ENCODE measurements at regions not wholly inside any gene's neighbourhood (a gene's known extent, or its start where the extent isn't known, plus 50 kb on each side); places are given as distances from the start of the nearest gene placed in this dataset.

- Histone ChIP-seq H3K9ac (ENCODE audit: low read depth, low read length) (no peak overlapping the region), H3K36me3 (ENCODE audit: insufficient read depth, low read length) (no peaks in the 10 kb centered on the region), H3K27me3 (ENCODE audit: insufficient read depth, low read length) (no peaks in the 10 kb centered on the region), H3K9me3 (ENCODE audit: insufficient read depth, low read depth, low read length) (no peaks in the 10 kb centered on the region), H3K27ac (ENCODE audit: low read depth, low read length) (no peak overlapping the region), H3K4me3 (ENCODE audit: low read length) (no peak overlapping the region), H3K4me1 (ENCODE audit: insufficient read depth, low read length) (peaks cover 8% of the 10 kb centered on the region; the same call in 1 of the 2 replicates)
These were observed 445.9 kb upstream of the JARID2 start for GRCh38 chr6:14799928-14800327.

- Histone ChIP-seq H3K27me3 (ENCODE audit: insufficient read depth, low read length) (no peaks in the 10 kb centered on the region), H3K27ac (ENCODE audit: low read depth, low read length) (no peak overlapping the region), H3K4me3 (ENCODE audit: low read length) (no peak overlapping the region), H3K36me3 (ENCODE audit: insufficient read depth, low read length) (no peaks in the 10 kb centered on the region), H3K9ac (ENCODE audit: low read depth, low read length) (no peak overlapping the region), H3K4me1 (ENCODE audit: insufficient read depth, low read length) (peaks cover 8% of the 10 kb centered on the region; the same call in 1 of the 2 replicates), H3K9me3 (ENCODE audit: insufficient read depth, low read depth, low read length) (0 out of 2 replicates have a peak, but pooled peaks cover under 1% of the 10 kb centered on the region)
- WGBS = 89% methylated on average over 9 of the region's 9 CpGs
These were observed 443.2 kb upstream of the JARID2 start for GRCh38 chr6:14802514-14803160.

- H3K4me3 ChIP-seq (ENCODE audit: low read length) = no peak overlapping the region
- 89% methylated on average over 18 of the region's 18 CpGs for WGBS
- H3K27ac ChIP-seq (ENCODE audit: low read depth, low read length) = no peak overlapping the region
- no peak overlapping the region for H3K9ac ChIP-seq (ENCODE audit: low read depth, low read length)
- H3K36me3 ChIP-seq (ENCODE audit: insufficient read depth, low read length) = no peaks in the 10 kb centered on the region
- no peaks in the 10 kb centered on the region for H3K27me3 ChIP-seq (ENCODE audit: insufficient read depth, low read length)
- no peaks in the 10 kb centered on the region; the same call in 1 of the 2 replicates for H3K4me1 ChIP-seq (ENCODE audit: insufficient read depth, low read length)
- H3K9me3 ChIP-seq (ENCODE audit: insufficient read depth, low read depth, low read length) = 0 out of 2 replicates have a peak, but pooled peaks cover 10% of the 10 kb centered on the region
These were observed 441.7 kb upstream of the JARID2 start for GRCh38 chr6:14804001-14804784.

- Histone ChIP-seq H3K27ac (ENCODE audit: low read depth, low read length) (no peak overlapping the region), H3K4me3 (ENCODE audit: low read length) (no peak overlapping the region), H3K4me1 (ENCODE audit: insufficient read depth, low read length) (no peaks in the 10 kb centered on the region; the same call in 1 of the 2 replicates), H3K9ac (ENCODE audit: low read depth, low read length) (no peak overlapping the region), H3K9me3 (ENCODE audit: insufficient read depth, low read depth, low read length) (0 out of 2 replicates have a peak, but pooled peaks cover 10% of the 10 kb centered on the region), H3K27me3 (ENCODE audit: insufficient read depth, low read length) (no peaks in the 10 kb centered on the region), H3K36me3 (ENCODE audit: insufficient read depth, low read length) (no peaks in the 10 kb centered on the region)
- 95% methylated on average over 10 of the region's 10 CpGs for WGBS
These were observed 441.1 kb upstream of the JARID2 start for GRCh38 chr6:14804785-14805210.

- no peaks in the 10 kb centered on the region for H3K36me3 ChIP-seq (ENCODE audit: insufficient read depth, low read length)
- H3K9ac ChIP-seq (ENCODE audit: low read depth, low read length) = no peak overlapping the region
- H3K27me3 ChIP-seq (ENCODE audit: insufficient read depth, low read length) = no peaks in the 10 kb centered on the region
- no peaks in the 10 kb centered on the region for H3K4me1 ChIP-seq (ENCODE audit: insufficient read depth, low read length)
- H3K27ac ChIP-seq (ENCODE audit: low read depth, low read length) = no peak overlapping the region
- H3K9me3 ChIP-seq (ENCODE audit: insufficient read depth, low read depth, low read length) = 0 out of 2 replicates have a peak, but pooled peaks cover 10% of the 10 kb centered on the region
- 95% methylated on average over 2 of the region's 2 CpGs for WGBS
- H3K4me3 ChIP-seq (ENCODE audit: low read length) = no peak overlapping the region
These were observed 439.8 kb upstream of the JARID2 start for GRCh38 chr6:14806101-14806500.

GRCh38 chr6:14807130-14807529 lies 438.7 kb upstream of the JARID2 start:
- WGBS = 95% methylated on average over 6 of the region's 6 CpGs
- H3K9me3 ChIP-seq (ENCODE audit: insufficient read depth, low read depth, low read length) = 0 out of 2 replicates have a peak, but pooled peaks cover 10% of the 10 kb centered on the region

GRCh38 chr6:14807971-14808370 lies 437.9 kb upstream of the JARID2 start:
- no peak overlapping the region for H3K27ac ChIP-seq (ENCODE audit: low read depth, low read length)
- 95% methylated on average over 7 of the region's 7 CpGs for WGBS
- 0 out of 2 replicates have a peak, but pooled peaks cover 10% of the 10 kb centered on the region for H3K9me3 ChIP-seq (ENCODE audit: insufficient read depth, low read depth, low read length)
- no peaks in the 10 kb centered on the region; the same call in 1 of the 2 replicates for H3K4me1 ChIP-seq (ENCODE audit: insufficient read depth, low read length)
- H3K36me3 ChIP-seq (ENCODE audit: insufficient read depth, low read length) = no peaks in the 10 kb centered on the region
- no peaks in the 10 kb centered on the region for H3K27me3 ChIP-seq (ENCODE audit: insufficient read depth, low read length)
- H3K4me3 ChIP-seq (ENCODE audit: low read length) = no peak overlapping the region
- H3K9ac ChIP-seq (ENCODE audit: low read depth, low read length) = no peak overlapping the region

More at GRCh38 chr6:14807130-14807529, 438.7 kb upstream of the JARID2 start:
- Histone ChIP-seq H3K4me1 (ENCODE audit: insufficient read depth, low read length) (no peaks in the 10 kb centered on the region; the same call in 1 of the 2 replicates), H3K27ac (ENCODE audit: low read depth, low read length) (no peak overlapping the region), H3K36me3 (ENCODE audit: insufficient read depth, low read length) (no peaks in the 10 kb centered on the region), H3K27me3 (ENCODE audit: insufficient read depth, low read length) (no peaks in the 10 kb centered on the region), H3K9ac (ENCODE audit: low read depth, low read length) (no peak overlapping the region), H3K4me3 (ENCODE audit: low read length) (no peak overlapping the region)

GRCh38 chr6:14810021-14810420 lies 435.8 kb upstream of the JARID2 start:
- no peak overlapping the region for H3K4me3 ChIP-seq (ENCODE audit: low read length)
- 0 out of 2 replicates have a peak, but pooled peaks cover 10% of the 10 kb centered on the region for H3K9me3 ChIP-seq (ENCODE audit: insufficient read depth, low read depth, low read length)
- H3K27me3 ChIP-seq (ENCODE audit: insufficient read depth, low read length) = no peaks in the 10 kb centered on the region
- 94% methylated on average over 6 of the region's 6 CpGs for WGBS
- H3K9ac ChIP-seq (ENCODE audit: low read depth, low read length) = no peak overlapping the region
- no peak overlapping the region for H3K27ac ChIP-seq (ENCODE audit: low read depth, low read length)
- H3K36me3 ChIP-seq (ENCODE audit: insufficient read depth, low read length) = no peaks in the 10 kb centered on the region
- peaks cover under 1% of the 10 kb centered on the region; the same call in 1 of the 2 replicates for H3K4me1 ChIP-seq (ENCODE audit: insufficient read depth, low read length)

- Histone ChIP-seq H3K27me3 (ENCODE audit: insufficient read depth, low read length) (no peaks in the 10 kb centered on the region), H3K4me1 (ENCODE audit: insufficient read depth, low read length) (peaks cover 15% of the 10 kb centered on the region), H3K4me3 (ENCODE audit: low read length) (no peak overlapping the region), H3K9me3 (ENCODE audit: insufficient read depth, low read depth, low read length) (0 out of 2 replicates have a peak, but pooled peaks cover 10% of the 10 kb centered on the region), H3K36me3 (ENCODE audit: insufficient read depth, low read length) (no peaks in the 10 kb centered on the region), H3K27ac (ENCODE audit: low read depth, low read length) (no peak overlapping the region), H3K9ac (ENCODE audit: low read depth, low read length) (no peak overlapping the region)
- WGBS = 92% methylated on average over 6 of the region's 7 CpGs
These were observed 434.0 kb upstream of the JARID2 start for GRCh38 chr6:14811775-14812428.

- H3K9ac ChIP-seq (ENCODE audit: low read depth, low read length) = no peak overlapping the region
- peaks cover 16% of the 10 kb centered on the region for H3K4me1 ChIP-seq (ENCODE audit: insufficient read depth, low read length)
- WGBS = 94% methylated on average over 2 of the region's 2 CpGs
- no peaks in the 10 kb centered on the region for H3K9me3 ChIP-seq (ENCODE audit: insufficient read depth, low read depth, low read length)
- H3K27ac ChIP-seq (ENCODE audit: low read depth, low read length) = no peak overlapping the region
- H3K4me3 ChIP-seq (ENCODE audit: low read length) = no peak overlapping the region
- no peaks in the 10 kb centered on the region for H3K36me3 ChIP-seq (ENCODE audit: insufficient read depth, low read length)
- H3K27me3 ChIP-seq (ENCODE audit: insufficient read depth, low read length) = no peaks in the 10 kb centered on the region
These were observed 431.9 kb upstream of the JARID2 start for GRCh38 chr6:14814016-14814415.
